C4-2B (cell line): ENCODE measurements at regions not wholly inside any gene's neighbourhood (a gene's known extent, or its start where the extent isn't known, plus 50 kb on each side); places are given as distances from the start of the nearest gene placed in this dataset.

ENCODE experiments used
- H3K27ac ChIP-seq: fragments of 450-650 bp; 2 replicates; pipeline ENCODE4 v1.5.1; 2017
- CTCF ChIP-seq: fragments of 450-650 bp; conservative IDR thresholded peaks from 2 replicates; pipeline ENCODE4 v1.5.1; 2017; ENCODE audit warnings: mild to moderate bottlenecking
- ZFX ChIP-seq: fragments of 450-650 bp; IDR thresholded peaks from 2 replicates; pipeline ENCODE4 v1.6.1; 2017

GRCh38 chr4:89368861-89369260 lies 61.3 kb upstream of the GPRIN3 start:
- H3K27ac ChIP-seq = no peak overlapping the region
- no peak for TF ChIP-seq ZFX
- no peak for TF ChIP-seq CTCF

- TF ChIP-seq ZFX (no peak), CTCF (no peak)
- no peak overlapping the region for H3K27ac ChIP-seq
Observed at GRCh38 chr4:89365776-89366175, 58.2 kb upstream of the GPRIN3 start.

- no peak overlapping the region for H3K27ac ChIP-seq
- TF ChIP-seq ZFX = no peak
- no peak for TF ChIP-seq CTCF
Observed at GRCh38 chr4:89365375-89365774, 57.8 kb upstream of the GPRIN3 start.

DNA sequence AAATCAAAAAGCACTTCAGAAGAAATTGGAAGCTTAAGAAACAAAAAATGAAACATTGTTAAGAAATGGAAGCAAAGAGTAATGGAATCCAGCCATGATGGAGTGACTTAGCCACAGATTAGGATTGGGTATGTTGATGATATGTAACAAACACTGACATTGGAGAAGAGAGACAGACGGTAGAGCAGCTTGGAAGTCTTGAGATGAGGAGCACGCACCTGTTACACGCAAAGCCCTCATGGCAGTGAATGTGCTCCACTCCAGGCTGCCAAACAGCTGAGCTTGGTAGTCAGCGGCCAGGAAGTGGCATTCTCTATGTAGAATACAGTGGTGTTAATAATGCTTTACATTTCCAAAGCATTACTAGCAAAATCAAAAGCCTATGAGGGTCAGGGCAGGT lies 56.9 kb upstream of the GPRIN3 start:
- TF ChIP-seq CTCF (no peak), ZFX (no peak)
- H3K27ac ChIP-seq = no peak overlapping the region

- H3K27ac ChIP-seq = no peak overlapping the region
- TF ChIP-seq CTCF (no peak), ZFX (no peak)
Observed at GRCh38 chr4:89363786-89364185, 56.2 kb upstream of the GPRIN3 start.

DNA sequence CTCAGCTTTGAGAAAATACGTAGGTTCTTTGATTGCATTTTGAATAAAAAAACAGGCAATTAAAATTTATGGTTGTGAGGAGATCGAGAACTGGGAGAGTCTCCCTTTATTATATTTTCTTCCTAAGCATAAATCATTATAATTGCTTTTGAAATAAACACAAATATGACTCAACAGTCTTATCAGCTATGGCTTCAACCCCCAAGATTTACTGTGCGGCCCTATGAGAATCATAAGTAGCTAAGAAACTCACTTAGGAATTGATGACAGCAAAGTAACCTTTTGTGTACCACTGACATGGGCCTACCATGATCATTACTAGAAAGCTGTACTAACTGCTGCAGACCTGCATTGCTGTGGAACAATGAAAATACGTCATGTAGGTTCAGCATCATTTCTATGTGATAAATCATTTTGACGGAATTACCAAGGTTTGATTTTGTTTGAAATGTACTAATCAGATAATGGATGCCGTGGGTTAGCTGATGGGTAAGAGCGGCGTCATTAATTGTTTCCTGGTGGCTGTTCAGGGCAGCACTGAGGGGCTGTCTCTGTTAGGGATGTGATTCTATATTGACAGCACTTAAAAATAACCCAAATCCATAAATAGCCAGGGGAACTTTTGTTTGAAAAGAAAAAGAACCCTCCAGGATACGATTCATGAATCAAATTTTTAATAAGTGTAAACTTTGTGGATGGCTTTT lies 51.5 kb upstream of the GPRIN3 start:
- no peak overlapping the region for H3K27ac ChIP-seq
- no peak for TF ChIP-seq ZFX
- no peak for TF ChIP-seq CTCF

DNA sequence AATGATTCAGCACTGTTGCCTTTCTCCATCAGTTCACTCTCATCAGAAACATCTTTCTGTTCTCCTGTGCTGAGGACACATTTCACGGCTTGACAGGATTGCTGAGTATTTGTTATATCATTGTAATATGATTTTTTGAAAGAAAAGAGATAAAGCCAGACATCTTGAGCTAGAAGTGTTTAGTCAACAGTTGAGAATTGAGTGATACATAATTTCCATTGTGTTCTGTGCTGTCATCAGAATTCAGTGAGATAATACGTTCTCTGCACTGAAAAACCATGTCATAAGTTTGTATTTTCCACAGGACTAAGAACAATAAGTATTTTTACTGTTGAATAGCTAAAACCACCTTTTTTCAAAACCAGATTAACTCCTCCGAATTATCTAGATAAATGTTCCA lies 50.2 kb upstream of the GPRIN3 start:
- TF ChIP-seq ZFX = no peak
- TF ChIP-seq CTCF = no peak
- H3K27ac ChIP-seq = no peak overlapping the region
